ENCODE measurements at regions not wholly inside any gene's neighbourhood (a gene's known extent, or its start where the extent isn't known, plus 50 kb on each side); places are given as distances from the start of the nearest gene placed in this dataset.
A peak's percentile ranks its signal among the peaks of the same experiment; 100 is the strongest.

- no peaks in the 10 kb centered on the region for H3K79me2 ChIP-seq (ENCODE audit: insufficient read depth, low read length)
- H3K36me3 Mint-ChIP-seq: no peaks in the 10 kb centered on the region
- no peak overlapping the region for H3K4me2 ChIP-seq (replicated peaks; ENCODE audit: extremely low read depth, low read length, poor library complexity, severe bottlenecking)
- H2AFZ ChIP-seq (ENCODE audit: insufficient read depth, low read depth, low read length, poor library complexity, severe bottlenecking): no peak overlapping the region
- H3K9me3 ChIP-seq (replicated peaks in 1 of 2; ENCODE audit: control insufficient read depth in 1 of 2, insufficient read depth in 1 of 2, low read length in 2 of 2): no peaks in the 10 kb centered on the region
- intact Hi-C loops (cut with micrococcal nuclease): no loop called here
- no peak overlapping the region for H3K4me3 ChIP-seq (replicated peaks in 1 of 3; ENCODE audit: low read depth in 2 of 3, low read length in 3 of 3)
- TF ChIP-seq CTCF (IDR thresholded peaks at IDR 0.05): no peak
- H3K9me3 Mint-ChIP-seq: peaks cover 0 to 2% (median 0%) of the 10 kb centered on the region in 7 donors
- H3K27ac Mint-ChIP-seq: no peak overlapping the region
- H3K27me3 Mint-ChIP-seq (ENCODE audit: low read depth in 3 of 3): peaks cover 0 to 3% (median 2%) of the 10 kb centered on the region in 3 donors
- H4K20me1 ChIP-seq (ENCODE audit: insufficient read depth, low read length): no peaks in the 10 kb centered on the region
- no peak for DNase-seq
- no peak overlapping the region for H3K4me3 Mint-ChIP-seq
- no peaks in the 10 kb centered on the region for H3K36me3 ChIP-seq (replicated peaks in 1 of 2; ENCODE audit: control insufficient read depth in 1 of 2, insufficient read depth in 2 of 2, low read length in 2 of 2)
- no peaks in the 10 kb centered on the region for H3K27me3 ChIP-seq (ENCODE audit: control insufficient read depth in 2 of 2, insufficient read depth in 2 of 2, low read length in 2 of 2)
- H3K27ac ChIP-seq (ENCODE audit: low read depth in 1 of 2, low read length in 2 of 2): no peak overlapping the region
- no peak overlapping the region for H3K9ac ChIP-seq (ENCODE audit: insufficient read depth, low read length, poor library complexity, severe bottlenecking)
- 92% methylated on average over 2 of the region's 3 CpGs for WGBS (ENCODE audit: insufficient coverage)
- H3K4me1 Mint-ChIP-seq: peaks cover 34% of the 10 kb centered on the region
- H3K4me1 ChIP-seq (ENCODE audit: control insufficient read depth in 1 of 2, insufficient read depth in 2 of 2, low read length in 2 of 2): peaks cover 16 to 26% of the 10 kb centered on the region in 2 donors
These were observed 111.1 kb upstream of the ELL2 start for GRCh38 chr5:96072791-96073165.

DNA sequence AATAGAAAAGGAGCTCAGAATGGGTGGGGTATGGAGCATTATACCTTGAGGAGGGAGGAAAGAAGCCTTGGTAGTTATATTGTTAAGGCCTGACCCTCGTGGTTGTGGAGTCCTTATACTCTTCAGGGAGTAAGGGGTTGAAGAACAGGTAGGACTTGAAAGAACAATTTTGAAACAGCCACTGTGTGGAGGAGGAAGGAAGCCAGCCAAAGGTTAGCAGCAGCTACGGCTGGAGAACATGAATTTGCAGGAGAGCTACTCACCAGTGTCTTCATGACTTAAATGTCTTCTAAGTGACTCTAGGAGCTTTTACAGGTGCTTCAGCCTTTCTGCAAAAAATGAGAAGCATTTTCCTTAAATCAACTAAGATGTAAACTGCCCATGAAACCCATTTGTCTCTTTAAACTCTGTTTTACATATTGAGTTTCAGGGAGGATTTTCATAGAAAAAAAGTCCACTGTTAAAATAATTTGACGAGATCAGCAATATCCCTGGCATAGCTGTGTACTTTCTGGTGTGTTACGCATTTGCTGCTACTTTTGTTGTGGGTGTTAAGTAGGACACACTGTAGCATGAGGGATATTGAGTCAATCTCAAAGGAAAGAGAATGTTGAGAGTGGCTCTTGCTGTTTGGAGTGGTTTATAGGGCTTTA, 110.6 kb upstream of the ELL2 start:
- Histone ChIP-seq H3K4me2 (replicated peaks; ENCODE audit: extremely low read depth, low read length, poor library complexity, severe bottlenecking) (no peak overlapping the region), H3K4me3 (replicated peaks in 1 of 3; ENCODE audit: low read depth in 2 of 3, low read length in 3 of 3) (no peak overlapping the region), H3K79me2 (ENCODE audit: insufficient read depth, low read length) (no peaks in the 10 kb centered on the region), H3K27ac (ENCODE audit: low read depth in 1 of 2, low read length in 2 of 2) (no peak overlapping the region), H3K4me1 (ENCODE audit: control insufficient read depth in 1 of 2, insufficient read depth in 2 of 2, low read length in 2 of 2) (peaks cover 17 to 26% of the 10 kb centered on the region in 2 donors), H2AFZ (ENCODE audit: insufficient read depth, low read depth, low read length, poor library complexity, severe bottlenecking) (no peak overlapping the region), H3K9me3 (replicated peaks in 1 of 2; ENCODE audit: control insufficient read depth in 1 of 2, insufficient read depth in 1 of 2, low read length in 2 of 2) (no peaks in the 10 kb centered on the region), H3K36me3 (replicated peaks in 1 of 2; ENCODE audit: control insufficient read depth in 1 of 2, insufficient read depth in 2 of 2, low read length in 2 of 2) (no peaks in the 10 kb centered on the region), H3K27me3 (ENCODE audit: control insufficient read depth in 2 of 2, insufficient read depth in 2 of 2, low read length in 2 of 2) (no peaks in the 10 kb centered on the region), H3K9ac (ENCODE audit: insufficient read depth, low read length, poor library complexity, severe bottlenecking) (no peak overlapping the region), H4K20me1 (ENCODE audit: insufficient read depth, low read length) (no peaks in the 10 kb centered on the region)
- TF ChIP-seq CTCF (IDR thresholded peaks at IDR 0.05): no peak
- peaks cover 37% of the 10 kb centered on the region for H3K4me1 Mint-ChIP-seq
- DNase-seq: no peak
- no peak overlapping the region for H3K4me3 Mint-ChIP-seq
- peaks cover 0 to 2% (median 0%) of the 10 kb centered on the region in 7 donors for H3K9me3 Mint-ChIP-seq
- peak overlapping the region in 1 of 7 donors; percentile 69 for H3K27ac Mint-ChIP-seq
- peaks cover 0 to 3% (median 2%) of the 10 kb centered on the region in 3 donors for H3K27me3 Mint-ChIP-seq (ENCODE audit: low read depth in 3 of 3)
- 36% methylated on average over 3 of the region's 4 CpGs for WGBS (ENCODE audit: insufficient coverage)
- intact Hi-C loops (cut with micrococcal nuclease): no loop called here
- H3K36me3 Mint-ChIP-seq: no peaks in the 10 kb centered on the region
